NCI-H2196 (cell line): ENCODE measurements at regions not wholly inside any gene's neighbourhood (a gene's known extent, or its start where the extent isn't known, plus 50 kb on each side); places are given as distances from the start of the nearest gene placed in this dataset.
"Not testable (repeated sequence)": the region's sequence is repeated elsewhere in the genome, so short reads cannot be mapped to it uniquely, and the experiment has no call there.

Experiments used
- DNase-seq: peaks from one replicate; lab custom pipeline; 2025; ENCODE audit not compliant: unreplicated experiment; lab: John Stamatoyannopoulos, UW

GRCh38 chr2:39487398-39488250, 50.5 kb upstream of the MAP4K3 start:
- no peak for DNase-seq

GRCh38 chr2:39488450-39488849, 51.4 kb upstream of the MAP4K3 start:
- no peak for DNase-seq

GRCh38 chr2:39490586-39490985, 53.5 kb upstream of the MAP4K3 start:
- DNase-seq = no peak

- DNase-seq = no peak
Measured at GRCh38 chr2:39491653-39492052, 54.6 kb upstream of the MAP4K3 start.

- DNase-seq = no peak
Measured at GRCh38 chr2:39492095-39492590, 55.1 kb upstream of the MAP4K3 start.

- no peak for DNase-seq
Measured at GRCh38 chr2:39492716-39493115, 55.6 kb upstream of the MAP4K3 start.

- DNase-seq = no peak
Measured at GRCh38 chr2:39494784-39495251, 57.7 kb upstream of the MAP4K3 start.

GRCh38 chr2:39497082-39497801, 60.2 kb upstream of the MAP4K3 start:
- no peak for DNase-seq

- not testable (repeated sequence) for DNase-seq
Measured at GRCh38 chr2:39498176-39498575, 61.1 kb upstream of the MAP4K3 start.

GRCh38 chr2:39498786-39499185, 61.7 kb upstream of the MAP4K3 start:
- DNase-seq = no peak

GRCh38 chr2:39499336-39499735, 62.3 kb upstream of the MAP4K3 start:
- DNase-seq = no peak

- DNase-seq = no peak
Measured at GRCh38 chr2:39501412-39501811, 64.3 kb upstream of the MAP4K3 start.

- DNase-seq = no peak
Measured at GRCh38 chr2:39503277-39503676, 66.2 kb upstream of the MAP4K3 start.

GRCh38 chr2:39504790-39505335, 67.8 kb upstream of the MAP4K3 start:
- no peak for DNase-seq

GRCh38 chr2:39506215-39506614, 69.1 kb upstream of the MAP4K3 start:
- DNase-seq = no peak

GRCh38 chr2:39508198-39508597, 71.1 kb upstream of the MAP4K3 start:
- no peak for DNase-seq

GRCh38 chr2:39510140-39510539, 73.1 kb upstream of the MAP4K3 start:
- DNase-seq = no peak

GRCh38 chr2:39511219-39511604, 74.1 kb upstream of the MAP4K3 start:
- no peak for DNase-seq

GRCh38 chr2:39511605-39512433, 74.7 kb upstream of the MAP4K3 start:
- DNase-seq = no peak

GRCh38 chr2:39512434-39512935, 75.4 kb upstream of the MAP4K3 start:
- no peak for DNase-seq

GRCh38 chr2:39512941-39513340, 75.9 kb upstream of the MAP4K3 start:
- no peak for DNase-seq
